Epithelial cell of proximal tubule (primary cell): ENCODE measurements at regions not wholly inside any gene's neighbourhood (a gene's known extent, or its start where the extent isn't known, plus 50 kb on each side); places are given as distances from the start of the nearest gene placed in this dataset.
"Not testable (repeated sequence)": the region's sequence is repeated elsewhere in the genome, so short reads cannot be mapped to it uniquely, and the experiment has no call there.

Experiments used
- DNase-seq: peaks from one replicate; pipeline ENCODE4 v3.0.0-alpha.2; 2011; ENCODE audit warnings: low read depth
- H3K4me3 ChIP-seq: 2 replicates; pipeline ENCODE4 v1.5.1; 2011; ENCODE audit warnings: low read depth, mild to moderate bottlenecking, low read length
- CTCF ChIP-seq: conservative IDR thresholded peaks from 2 replicates; pipeline ENCODE4 v1.5.1; 2012; ENCODE audit warnings: low read depth, mild to moderate bottlenecking, low read length

- DNase-seq, result no peak
- TF ChIP-seq CTCF, result no peak
Observed at GRCh38 chr7:13021566-13022300, 334.3 kb downstream of the ARL4A start.

GRCh38 chr7:13024121-13024674 is 336.8 kb downstream of the ARL4A start:
- no peak for DNase-seq
- no peak overlapping the region for H3K4me3 ChIP-seq
- no peak for TF ChIP-seq CTCF

More at GRCh38 chr7:13021566-13022300, 334.3 kb downstream of the ARL4A start:
- no peak overlapping the region for H3K4me3 ChIP-seq

- DNase-seq, H3K4me3 ChIP-seq: not testable (repeated sequence)
Observed at GRCh38 chr7:13025043-13025442, 337.6 kb downstream of the ARL4A start.

- TF ChIP-seq CTCF, result no peak
- DNase-seq, result no peak
- H3K4me3 ChIP-seq, result no peak overlapping the region
Observed at GRCh38 chr7:13027321-13027720, 339.9 kb downstream of the ARL4A start.

- no peak for DNase-seq
- no peak overlapping the region for H3K4me3 ChIP-seq
- no peak for TF ChIP-seq CTCF
Observed at GRCh38 chr7:13028036-13028824, 340.8 kb downstream of the ARL4A start.

GRCh38 chr7:13028825-13029099 is 341.3 kb downstream of the ARL4A start:
- no peak for TF ChIP-seq CTCF
- no peak overlapping the region for H3K4me3 ChIP-seq
- no peak for DNase-seq

- H3K4me3 ChIP-seq, result no peak overlapping the region
- DNase-seq, result no peak
- TF ChIP-seq CTCF, result no peak
Observed at GRCh38 chr7:13031468-13031867, 344.0 kb downstream of the ARL4A start.
